ENCODE measurements at regions not wholly inside any gene's neighbourhood (a gene's known extent, or its start where the extent isn't known, plus 50 kb on each side); places are given as distances from the start of the nearest gene placed in this dataset.

GRCh38 chr14:71803539-71804260 is 128.5 kb upstream of the RGS6 start:
- H3K4me2 ChIP-seq (ENCODE audit: low read depth, low read length): peak overlapping the region; percentile 36; the same call in 1 of the 2 replicates

More at GRCh38 chr14:71803539-71804260, 128.5 kb upstream of the RGS6 start:
- peak overlapping the region; percentile 82 for H3K18ac ChIP-seq (ENCODE audit: low read depth, low read length)
- H2AK9ac ChIP-seq (replicated peaks; ENCODE audit: low read depth, low read length, poor library complexity): no peak overlapping the region
- no peaks in the 10 kb centered on the region for H3K36me3 ChIP-seq (ENCODE audit: control insufficient read depth, insufficient read depth, low read length)
- TF ChIP-seq CEBPB (IDR thresholded peaks at IDR 0.05; ENCODE audit: low read depth, low read length) (0 out of 2 replicates have a peak, but pooled peaks have one; percentile 3), FOS (IDR thresholded peaks at IDR 0.05; ENCODE audit: low read depth, low read length) (peak; percentile 54; the same call in 1 of the 2 replicates), POLR2A (IDR thresholded peaks at IDR 0.05; ENCODE audit: low read depth, low read length) (no peak)
- TF ChIP-seq, protein P1, sequence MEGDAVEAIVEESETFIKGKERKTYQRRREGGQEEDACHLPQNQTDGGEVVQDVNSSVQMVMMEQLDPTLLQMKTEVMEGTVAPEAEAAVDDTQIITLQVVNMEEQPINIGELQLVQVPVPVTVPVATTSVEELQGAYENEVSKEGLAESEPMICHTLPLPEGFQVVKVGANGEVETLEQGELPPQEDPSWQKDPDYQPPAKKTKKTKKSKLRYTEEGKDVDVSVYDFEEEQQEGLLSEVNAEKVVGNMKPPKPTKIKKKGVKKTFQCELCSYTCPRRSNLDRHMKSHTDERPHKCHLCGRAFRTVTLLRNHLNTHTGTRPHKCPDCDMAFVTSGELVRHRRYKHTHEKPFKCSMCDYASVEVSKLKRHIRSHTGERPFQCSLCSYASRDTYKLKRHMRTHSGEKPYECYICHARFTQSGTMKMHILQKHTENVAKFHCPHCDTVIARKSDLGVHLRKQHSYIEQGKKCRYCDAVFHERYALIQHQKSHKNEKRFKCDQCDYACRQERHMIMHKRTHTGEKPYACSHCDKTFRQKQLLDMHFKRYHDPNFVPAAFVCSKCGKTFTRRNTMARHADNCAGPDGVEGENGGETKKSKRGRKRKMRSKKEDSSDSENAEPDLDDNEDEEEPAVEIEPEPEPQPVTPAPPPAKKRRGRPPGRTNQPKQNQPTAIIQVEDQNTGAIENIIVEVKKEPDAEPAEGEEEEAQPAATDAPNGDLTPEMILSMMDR (conservative IDR thresholded peaks at IDR 0.05; ENCODE audit: low read depth, low read length): no peak
- no peaks in the 10 kb centered on the region for H4K20me1 ChIP-seq (ENCODE audit: insufficient read depth, low read length)
- H3K9me3 ChIP-seq (ENCODE audit: control insufficient read depth, insufficient read depth, low read length): no peaks in the 10 kb centered on the region
- ATAC-seq (ENCODE audit: low read depth) (no peak; the same call in 1 of the 2 replicates), DNase-seq (peak; percentile 68)
- intact Hi-C loops (cut with micrococcal nuclease): no loop called here
- H3K4me1 ChIP-seq (ENCODE audit: control insufficient read depth, insufficient read depth, low read length): peaks cover 24% of the 10 kb centered on the region
- peak overlapping the region; percentile 92 for H3K27ac ChIP-seq (ENCODE audit: insufficient read depth, low read length)
- dilution Hi-C loops (cut with HindIII; ENCODE audit: low sequenced_read_pairs, unreplicated experiment): no loop called here
- BruUV-seq (replicated peaks): no TSS peak
- H3K27me3 ChIP-seq (ENCODE audit: control insufficient read depth, insufficient read depth, low read length): no peaks in the 10 kb centered on the region
- H2BK20ac ChIP-seq (ENCODE audit: low read depth, low read length): peak overlapping the region; percentile 95
- peak overlapping the region; percentile 59; the same call in 1 of the 3 replicates for H2BK15ac ChIP-seq (ENCODE audit: low read depth, low read length)
- in situ Hi-C loops (cut with MboI; ENCODE audit: low sequenced_read_pairs): no loop called here
- peak overlapping the region; percentile 90 for H3K4ac ChIP-seq (ENCODE audit: low read depth, low read length)
- WGBS, 2 experiments (ENCODE audit: extremely low coverage in 2 of 2, insufficient read length in 1 of 2): 50% methylated on average over 1 of the region's 3 CpGs; no CpG with 5 or more reads in 1 of the 2 experiments
- H4K8ac ChIP-seq (ENCODE audit: low read depth in 2 of 2, low read length in 2 of 2): peak overlapping the region; percentile 28 to 80
- H3K9me1 ChIP-seq (ENCODE audit: insufficient read depth, low read length): peaks cover 8% of the 10 kb centered on the region; the same call in 1 of the 2 replicates
- peak overlapping the region; percentile 59 for H4K91ac ChIP-seq (ENCODE audit: insufficient read depth, low read depth, low read length)
- peak overlapping the region; percentile 88 for H2AK5ac ChIP-seq (ENCODE audit: low read depth, low read length)
- POLR2A ChIA-PET (ENCODE audit: unreplicated experiment): no interaction called here
- peak overlapping the region; percentile 84 for H3K23ac ChIP-seq (ENCODE audit: low read depth, low read length)
- H2BK120ac ChIP-seq (ENCODE audit: low read depth, low read length): peak overlapping the region; percentile 96
- 0 out of 2 replicates have a peak overlapping the region, but pooled peaks have one; percentile 6 for H3K9ac ChIP-seq (ENCODE audit: low read depth, low read length)
- CTCF ChIA-PET: interaction anchor here (1.4 to 1.8 kb wide), 2 partner anchors 49 to 51 kb away, joined by 3 to 7 read pairs; no protein-coding TSS in a partner anchor
- H3K4me3 ChIP-seq (ENCODE audit: insufficient read depth, low read depth, low read length): no peak overlapping the region
- peak overlapping the region; percentile 62 for H2BK5ac ChIP-seq (ENCODE audit: low read depth, low read length, poor library complexity, severe bottlenecking)
- peak overlapping the region; percentile 77 for H3K14ac ChIP-seq (replicated peaks; ENCODE audit: low read depth, low read length)
- peak overlapping the region; percentile 80; the same call in 1 of the 2 replicates for H3K56ac ChIP-seq (ENCODE audit: extremely low read depth, insufficient read depth, low read length)
- H2AFZ ChIP-seq (replicated peaks; ENCODE audit: low read length, poor library complexity): no peak overlapping the region
- H4K5ac ChIP-seq (ENCODE audit: low read depth, low read length): peak overlapping the region; percentile 88
- H3K79me1 ChIP-seq (ENCODE audit: low read depth in 1 of 2, low read length in 2 of 2): no peaks in the 10 kb centered on the region
